Choroid plexus epithelial cell (primary cell): ENCODE measurements at regions not wholly inside any gene's neighbourhood (a gene's known extent, or its start where the extent isn't known, plus 50 kb on each side); places are given as distances from the start of the nearest gene placed in this dataset.

ENCODE experiments used
- DNase-seq: peaks from one replicate; pipeline ENCODE4 v3.0.0-alpha.2; 2010; ENCODE audit warnings: low read depth
- H3K4me3 ChIP-seq: 2 replicates; pipeline ENCODE4 v1.5.1; 2011; ENCODE audit warnings: low read depth, mild to moderate bottlenecking, control low read depth, low read length, moderate library complexity
- CTCF ChIP-seq: conservative IDR thresholded peaks from 2 replicates; pipeline ENCODE4 v1.5.1; 2011; ENCODE audit warnings: low read depth, mild to moderate bottlenecking, control low read depth, inconsistent platforms, low read length, moderate library complexity

- no peak for DNase-seq
- no peak overlapping the region for H3K4me3 ChIP-seq
Measured at GRCh38 chr4:37014584-37014983, 230.0 kb upstream of the NWD2 start.

GRCh38 chr4:37015391-37015790 is 229.2 kb upstream of the NWD2 start:
- no peak overlapping the region for H3K4me3 ChIP-seq
- DNase-seq: no peak
- TF ChIP-seq CTCF: no peak

More at GRCh38 chr4:37014584-37014983, 230.0 kb upstream of the NWD2 start:
- no peak for TF ChIP-seq CTCF

GRCh38 chr4:37023504-37023903 is 221.0 kb upstream of the NWD2 start:
- no peak for TF ChIP-seq CTCF
- DNase-seq: no peak

GRCh38 chr4:37023996-37024395 is 220.5 kb upstream of the NWD2 start:
- no peak overlapping the region for H3K4me3 ChIP-seq
- TF ChIP-seq CTCF: no peak
- no peak for DNase-seq

More at GRCh38 chr4:37023504-37023903, 221.0 kb upstream of the NWD2 start:
- H3K4me3 ChIP-seq: no peak overlapping the region

GRCh38 chr4:37040816-37041215 is 203.7 kb upstream of the NWD2 start:
- DNase-seq: no peak
- no peak overlapping the region for H3K4me3 ChIP-seq
- TF ChIP-seq CTCF: no peak

- no peak overlapping the region for H3K4me3 ChIP-seq
- DNase-seq: no peak
- no peak for TF ChIP-seq CTCF
Measured at GRCh38 chr4:37043342-37043741, 201.2 kb upstream of the NWD2 start.

- TF ChIP-seq CTCF: no peak
- no peak for DNase-seq
- H3K4me3 ChIP-seq: no peak overlapping the region
Measured at GRCh38 chr4:37051111-37051510, 193.4 kb upstream of the NWD2 start.
